Cardiac muscle cell (in vitro differentiated cells and primary cell): ENCODE measurements at regions not wholly inside any gene's neighbourhood (a gene's known extent, or its start where the extent isn't known, plus 50 kb on each side); places are given as distances from the start of the nearest gene placed in this dataset.

Experiments used
- DNase-seq, 2 donors: peaks; one replicate each; pipeline versions ENCODE4 v3.0.0 to v3.0.0-alpha.2; 2010 to 2017; ENCODE audit warnings: low read depth in 1 of 2, low spot score in 1 of 2
- H3K27ac ChIP-seq: fragments of 200-600 bp; sonication (generic); 2 replicates; pipeline ENCODE4 v1.5.1; 2016
- H3K27me3 ChIP-seq: fragments of 200-600 bp; sonication (generic); 2 replicates; pipeline ENCODE4 v1.6.0; 2016; ENCODE audit warnings: control low read depth
- H3K36me3 ChIP-seq: fragments of 200-600 bp; sonication (generic); 2 replicates; pipeline ENCODE4 v1.5.1; 2016; ENCODE audit warnings: control low read depth
- H3K4me1 ChIP-seq: fragments of 200-600 bp; sonication (generic); 2 replicates; pipeline ENCODE4 v1.8.1; 2017; ENCODE audit warnings: low read depth, mild to moderate bottlenecking, mixed run types
- H3K4me3 ChIP-seq: fragments of 200-600 bp; sonication (generic); 2 replicates; pipeline ENCODE4 v1.5.1; 2016; ENCODE audit warnings: mild to moderate bottlenecking
- H3K9me3 ChIP-seq: fragments of 200-600 bp; sonication (generic); 2 replicates; pipeline ENCODE4 v1.5.1; 2017; ENCODE audit warnings: low read depth, mild to moderate bottlenecking, control low read depth
- TF ChIP-seq, protein P1 (sequence below): IDR thresholded peaks from 2 replicates; pipeline ENCODE4 v1.5.1; 2012; ENCODE audit warnings: low read depth, mild to moderate bottlenecking, low read length

DNA sequence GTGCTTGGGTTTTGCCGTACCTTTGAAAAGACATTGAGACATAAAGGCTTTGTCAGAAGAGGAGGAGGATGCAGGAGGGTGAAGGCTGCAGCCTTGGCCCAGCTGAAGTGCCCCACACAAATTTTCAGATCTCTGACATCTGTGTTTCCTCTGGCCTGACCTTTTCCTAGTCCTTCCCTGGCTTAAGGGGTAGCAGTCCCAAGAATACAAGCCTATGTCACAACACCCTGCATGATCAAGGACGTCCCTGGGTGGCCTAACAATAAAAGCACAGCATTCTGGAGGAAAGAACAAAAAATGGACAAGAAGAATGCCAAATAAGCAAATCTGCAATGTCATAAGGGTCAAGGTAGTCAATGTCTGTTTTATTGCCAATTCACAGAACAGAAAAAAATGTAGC lies 80.8 kb upstream of the FAM9C start:
- no peak overlapping the region for H3K27ac ChIP-seq
- TF ChIP-seq, protein P1, sequence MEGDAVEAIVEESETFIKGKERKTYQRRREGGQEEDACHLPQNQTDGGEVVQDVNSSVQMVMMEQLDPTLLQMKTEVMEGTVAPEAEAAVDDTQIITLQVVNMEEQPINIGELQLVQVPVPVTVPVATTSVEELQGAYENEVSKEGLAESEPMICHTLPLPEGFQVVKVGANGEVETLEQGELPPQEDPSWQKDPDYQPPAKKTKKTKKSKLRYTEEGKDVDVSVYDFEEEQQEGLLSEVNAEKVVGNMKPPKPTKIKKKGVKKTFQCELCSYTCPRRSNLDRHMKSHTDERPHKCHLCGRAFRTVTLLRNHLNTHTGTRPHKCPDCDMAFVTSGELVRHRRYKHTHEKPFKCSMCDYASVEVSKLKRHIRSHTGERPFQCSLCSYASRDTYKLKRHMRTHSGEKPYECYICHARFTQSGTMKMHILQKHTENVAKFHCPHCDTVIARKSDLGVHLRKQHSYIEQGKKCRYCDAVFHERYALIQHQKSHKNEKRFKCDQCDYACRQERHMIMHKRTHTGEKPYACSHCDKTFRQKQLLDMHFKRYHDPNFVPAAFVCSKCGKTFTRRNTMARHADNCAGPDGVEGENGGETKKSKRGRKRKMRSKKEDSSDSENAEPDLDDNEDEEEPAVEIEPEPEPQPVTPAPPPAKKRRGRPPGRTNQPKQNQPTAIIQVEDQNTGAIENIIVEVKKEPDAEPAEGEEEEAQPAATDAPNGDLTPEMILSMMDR = no peak
- no peaks in the 10 kb centered on the region for H3K9me3 ChIP-seq
- no peaks in the 10 kb centered on the region for H3K36me3 ChIP-seq
- no peaks in the 10 kb centered on the region for H3K27me3 ChIP-seq
- no peak overlapping the region for H3K4me3 ChIP-seq
- H3K4me1 ChIP-seq = no peaks in the 10 kb centered on the region
- no peak for DNase-seq

DNA sequence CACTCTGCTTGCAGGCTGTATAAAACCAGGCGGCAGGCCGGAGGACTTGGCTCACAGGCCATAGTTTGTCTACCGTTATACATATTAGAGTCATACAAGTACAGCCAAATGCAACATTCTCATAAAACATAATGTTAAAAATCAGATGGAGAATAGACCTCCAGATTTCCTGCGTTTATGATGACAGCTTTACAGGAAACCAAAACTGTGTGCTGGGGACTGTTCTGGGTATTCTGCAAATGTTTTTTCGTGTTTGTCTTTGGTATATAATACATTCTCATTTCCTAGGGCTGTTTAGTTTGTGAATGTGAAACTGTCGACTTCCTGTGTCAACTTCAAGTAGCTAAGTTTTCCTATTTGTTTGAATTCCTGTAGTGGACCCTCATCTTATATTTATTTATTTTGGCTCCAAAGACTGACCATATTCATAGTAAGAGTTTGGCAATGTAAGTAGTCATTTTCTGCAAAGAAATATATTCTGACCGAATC lies 79.5 kb upstream of the FAM9C start:
- Histone ChIP-seq H3K36me3 (no peaks in the 10 kb centered on the region), H3K27me3 (no peaks in the 10 kb centered on the region), H3K4me3 (no peak overlapping the region), H3K27ac (no peak overlapping the region), H3K9me3 (no peaks in the 10 kb centered on the region), H3K4me1 (no peaks in the 10 kb centered on the region)
- DNase-seq = peak in 1 of 2 donors; percentile 35
- TF ChIP-seq, protein P1 = no peak

DNA sequence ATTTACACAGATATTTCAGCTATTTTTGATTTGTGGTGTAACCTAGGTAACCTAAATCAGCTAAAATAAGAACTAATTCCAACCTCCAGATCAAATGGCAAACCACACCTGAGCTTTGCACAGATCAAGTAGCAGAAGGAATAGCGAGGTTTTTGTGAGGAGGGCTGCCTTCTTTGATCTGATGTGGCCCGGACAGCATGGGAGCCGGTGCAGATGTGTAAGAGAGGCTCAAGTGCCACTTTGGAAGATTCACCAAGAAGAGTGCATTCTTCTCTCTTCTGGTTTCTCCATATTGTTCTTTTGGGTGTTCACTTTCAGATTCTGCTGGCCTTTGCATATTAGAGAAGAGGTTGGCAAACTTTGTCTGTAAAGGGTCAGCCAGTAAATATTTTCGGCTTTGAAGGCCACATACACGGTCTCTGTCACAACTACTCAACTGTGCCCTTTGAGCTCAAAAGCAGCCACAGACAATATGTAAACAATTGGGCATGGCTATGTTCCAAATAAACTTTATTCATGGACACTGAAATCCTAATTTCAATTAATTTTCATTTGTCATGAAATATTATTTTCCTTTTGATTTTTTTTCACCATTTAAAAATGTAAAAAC lies 78.9 kb upstream of the FAM9C start:
- no peaks in the 10 kb centered on the region for H3K9me3 ChIP-seq
- TF ChIP-seq, protein P1 = no peak
- no peak overlapping the region for H3K27ac ChIP-seq
- no peak for DNase-seq
- H3K36me3 ChIP-seq = no peaks in the 10 kb centered on the region
- H3K4me3 ChIP-seq = no peak overlapping the region
- no peaks in the 10 kb centered on the region for H3K4me1 ChIP-seq
- no peaks in the 10 kb centered on the region for H3K27me3 ChIP-seq

DNA sequence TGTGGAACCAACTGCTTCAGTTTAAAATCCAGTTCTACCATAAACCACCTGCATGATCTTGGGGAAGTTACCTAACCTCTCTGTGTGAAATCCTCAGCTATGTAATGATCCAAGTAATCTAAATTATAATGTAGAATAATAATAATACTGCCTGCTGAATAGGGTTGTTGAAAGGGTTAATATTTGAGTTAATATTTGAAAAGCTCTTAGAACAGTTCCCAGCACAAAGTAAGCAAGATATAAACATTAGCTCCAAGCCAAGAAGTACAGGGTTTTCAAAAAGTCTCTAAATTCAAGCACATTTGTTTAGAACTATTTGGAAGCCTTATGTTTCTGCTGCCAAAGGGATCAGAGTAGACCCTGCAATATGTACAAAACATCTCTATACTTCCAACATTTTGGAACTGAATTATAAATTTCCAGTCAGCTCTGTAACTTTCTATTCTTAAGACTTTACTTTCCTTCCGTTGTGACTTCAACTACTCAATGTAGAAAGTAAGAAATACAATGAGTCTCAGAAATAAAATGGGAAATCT lies 76.7 kb upstream of the FAM9C start:
- TF ChIP-seq, protein P1 = no peak
- no peaks in the 10 kb centered on the region for H3K36me3 ChIP-seq
- no peaks in the 10 kb centered on the region for H3K9me3 ChIP-seq
- H3K4me1 ChIP-seq = no peaks in the 10 kb centered on the region
- no peak for DNase-seq
- no peak overlapping the region for H3K4me3 ChIP-seq
- H3K27me3 ChIP-seq = no peaks in the 10 kb centered on the region
- H3K27ac ChIP-seq = no peak overlapping the region

DNA sequence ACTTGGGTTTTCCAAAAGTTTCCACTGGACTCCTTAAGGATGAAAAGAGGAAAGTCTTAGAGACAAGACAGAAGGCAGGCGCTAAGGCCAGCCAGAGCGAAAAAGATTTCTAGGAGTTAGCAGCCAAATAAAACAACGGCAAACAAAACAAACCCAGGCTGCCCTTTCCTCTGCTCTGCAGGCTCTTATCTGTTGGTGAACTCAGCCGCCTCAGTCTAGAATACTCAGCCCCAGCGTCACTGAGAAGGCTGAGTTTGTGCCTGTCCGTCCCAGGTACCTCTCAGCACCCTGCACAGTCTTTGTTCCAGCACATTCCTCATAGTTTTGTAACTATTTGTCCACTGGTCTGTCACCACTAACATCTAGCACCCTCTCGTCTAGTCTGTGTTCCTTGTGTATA lies 75.6 kb upstream of the FAM9C start:
- Histone ChIP-seq H3K4me1 (no peaks in the 10 kb centered on the region), H3K27me3 (no peaks in the 10 kb centered on the region), H3K9me3 (no peaks in the 10 kb centered on the region), H3K36me3 (no peaks in the 10 kb centered on the region), H3K27ac (no peak overlapping the region), H3K4me3 (no peak overlapping the region)
- TF ChIP-seq, protein P1 = no peak
- DNase-seq = peak; percentile 20 to 81
